NB4 (cell line): ENCODE measurements at regions not wholly inside any gene's neighbourhood (a gene's known extent, or its start where the extent isn't known, plus 50 kb on each side); places are given as distances from the start of the nearest gene placed in this dataset.

Experiments used
- CTCF ChIP-seq: IDR thresholded peaks from one replicate; pipeline ENCODE4 v1.5.1; 2012; ENCODE audit warnings: low read depth, low read length
- MAX ChIP-seq: IDR thresholded peaks from 2 replicates; pipeline ENCODE4 v1.6.1; 2011; ENCODE audit warnings: low read depth, low read length
- MYC ChIP-seq: IDR thresholded peaks from 2 replicates; pipeline ENCODE4 v1.6.1; 2011; ENCODE audit warnings: low read depth, low read length
- POLR2A ChIP-seq: IDR thresholded peaks from 2 replicates; pipeline ENCODE4 v1.6.1; 2011; ENCODE audit warnings: mild to moderate bottlenecking; ENCODE audit not compliant: insufficient read length; ENCODE audit errors: extremely low read depth

GRCh38 chr12:28802706-28803438 lies 346.2 kb upstream of the FAR2 start:
- TF ChIP-seq CTCF (no peak), MAX (no peak), POLR2A (no peak), MYC (no peak)
